ENCODE measurements at regions not wholly inside any gene's neighbourhood (a gene's known extent, or its start where the extent isn't known, plus 50 kb on each side); places are given as distances from the start of the nearest gene placed in this dataset.
"Not testable (repeated sequence)": the region's sequence is repeated elsewhere in the genome, so short reads cannot be mapped to it uniquely, and the experiment has no call there.

DNA sequence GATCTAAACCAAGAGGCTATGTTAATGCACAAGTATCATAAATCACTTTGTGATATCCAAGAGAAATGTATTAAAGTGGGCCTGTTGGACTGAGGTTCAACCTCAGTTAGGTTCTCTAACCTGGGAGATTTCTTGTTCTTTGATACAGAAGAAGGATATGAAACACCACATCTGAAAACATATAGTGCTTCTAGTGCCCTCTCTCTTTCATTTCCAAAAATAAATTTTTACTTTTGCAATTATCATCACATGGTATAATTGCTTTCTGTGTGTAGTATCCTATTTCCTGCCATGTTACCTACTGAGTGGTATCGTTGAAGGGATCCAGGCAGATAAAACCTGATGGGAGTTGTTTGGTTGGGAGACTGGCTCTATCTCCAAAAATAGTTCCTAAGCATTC lies 264.9 kb downstream of the CCER1 start:
- DNase-seq (ENCODE audit: low read depth), result no peak

DNA sequence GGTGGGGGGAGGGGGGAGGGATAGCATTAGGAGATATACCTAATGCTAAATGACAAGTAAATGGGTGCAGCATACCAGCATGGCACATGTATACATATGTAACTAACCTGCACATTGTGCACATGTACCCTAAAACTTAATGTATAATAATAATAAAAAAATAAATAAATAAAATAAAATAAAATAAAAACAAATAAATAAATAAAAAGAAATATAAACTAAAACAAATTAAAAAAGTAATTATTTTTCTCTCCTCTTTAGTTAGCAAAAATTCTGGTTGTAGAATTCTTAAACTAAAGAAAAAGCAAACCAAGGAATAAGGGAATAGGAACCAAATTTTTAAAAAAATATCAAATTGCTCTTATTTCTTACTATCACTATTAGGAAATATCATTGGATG lies 267.3 kb downstream of the CCER1 start:
- DNase-seq (ENCODE audit: low read depth), result not testable (repeated sequence)

DNA sequence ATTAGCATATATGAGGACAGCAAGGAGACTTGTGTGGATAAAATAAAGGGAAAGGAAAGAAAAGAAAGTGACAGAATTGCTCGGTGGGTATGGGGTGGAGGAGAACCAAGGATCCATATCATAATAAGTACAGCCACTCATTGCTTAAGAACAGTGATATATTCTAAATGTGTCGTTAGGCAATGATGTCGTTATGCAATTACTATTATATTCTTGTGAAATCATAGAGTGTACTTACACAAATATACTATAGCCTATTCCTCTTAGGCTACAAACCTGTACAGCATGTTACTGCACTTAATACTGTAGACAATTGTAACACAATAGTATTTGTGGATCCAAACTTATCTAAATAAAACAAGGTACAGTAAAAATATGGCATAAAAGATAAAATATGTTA lies 271.1 kb downstream of the CCER1 start:
- no peak for DNase-seq (ENCODE audit: low read depth)

DNA sequence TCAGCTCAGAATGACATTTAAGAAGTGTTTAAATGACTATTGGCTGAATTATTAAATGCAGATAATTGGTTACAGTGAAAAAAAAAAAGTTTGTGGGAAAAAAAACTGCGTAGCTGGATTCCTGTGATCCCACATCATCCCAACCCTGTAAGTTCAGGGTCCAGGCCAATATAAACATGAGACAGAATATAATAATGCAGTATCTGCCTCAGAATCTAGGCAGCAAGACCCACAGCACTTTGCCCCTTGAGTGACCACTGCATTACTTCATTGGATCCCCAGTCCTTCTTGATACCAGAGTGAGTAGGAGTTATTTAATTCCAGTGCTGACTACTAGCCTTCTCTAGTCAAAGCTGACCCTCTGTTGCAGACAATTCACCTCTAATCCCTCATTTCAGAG lies 272.6 kb downstream of the CCER1 start:
- DNase-seq (ENCODE audit: low read depth), result no peak

DNA sequence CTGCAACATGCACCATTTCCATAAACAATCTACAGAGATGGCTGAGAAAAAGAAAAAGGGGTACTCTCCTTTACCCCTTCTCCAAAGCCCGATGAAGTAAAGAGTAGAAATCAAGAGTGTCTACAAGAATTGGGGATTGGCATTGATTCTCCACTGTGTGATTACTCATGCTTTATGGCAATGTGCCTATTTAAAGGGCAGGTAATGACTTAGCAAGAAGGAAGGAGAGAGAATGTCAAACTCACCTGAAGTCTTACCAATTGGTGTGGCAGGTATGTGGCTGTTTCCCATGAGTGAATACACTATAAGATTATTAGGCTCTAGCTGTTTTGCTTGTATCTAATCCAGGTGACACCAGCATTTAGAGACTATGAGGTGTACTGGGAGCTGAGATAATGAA lies 275.3 kb downstream of the CCER1 start:
- no peak for DNase-seq (ENCODE audit: low read depth)

DNA sequence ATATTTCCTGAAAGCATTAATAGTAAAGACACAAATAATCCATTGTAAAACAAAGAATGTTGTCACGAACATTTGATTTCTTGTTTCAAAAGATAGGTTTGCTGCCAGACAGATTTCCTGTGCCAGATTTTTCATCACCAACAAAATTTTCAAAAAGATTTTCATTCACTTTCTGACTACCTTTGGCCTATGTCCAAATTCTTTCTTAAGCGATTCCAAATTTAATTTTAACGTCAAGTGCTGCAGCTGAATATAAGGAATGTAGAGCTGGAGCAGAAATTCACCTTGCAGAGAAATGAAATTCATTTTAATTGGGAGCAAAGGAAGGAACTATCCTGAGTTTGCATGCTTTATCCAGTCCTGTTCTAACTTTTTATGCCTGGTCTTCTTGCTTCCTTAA lies 277.4 kb downstream of the CCER1 start:
- DNase-seq (ENCODE audit: low read depth), result no peak

DNA sequence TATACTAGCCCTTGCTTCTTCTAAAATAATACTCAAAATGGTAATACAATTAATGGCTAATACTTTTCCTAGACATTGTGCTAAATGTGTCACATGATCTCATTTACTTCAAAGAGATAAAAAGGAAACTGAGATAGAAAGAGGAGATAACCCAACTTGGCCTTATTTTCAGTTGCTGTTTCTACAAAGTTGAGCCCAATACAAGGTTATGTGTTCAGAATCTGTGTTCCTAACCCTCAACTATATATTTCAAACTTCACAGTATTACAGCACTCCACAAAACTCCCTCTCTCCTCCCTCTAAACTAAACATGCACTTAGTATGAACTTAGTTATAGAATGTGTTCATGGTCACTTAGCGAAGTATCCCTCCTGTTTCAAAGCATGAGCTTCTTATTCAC lies 277.9 kb downstream of the CCER1 start:
- no peak for DNase-seq (ENCODE audit: low read depth)

DNA sequence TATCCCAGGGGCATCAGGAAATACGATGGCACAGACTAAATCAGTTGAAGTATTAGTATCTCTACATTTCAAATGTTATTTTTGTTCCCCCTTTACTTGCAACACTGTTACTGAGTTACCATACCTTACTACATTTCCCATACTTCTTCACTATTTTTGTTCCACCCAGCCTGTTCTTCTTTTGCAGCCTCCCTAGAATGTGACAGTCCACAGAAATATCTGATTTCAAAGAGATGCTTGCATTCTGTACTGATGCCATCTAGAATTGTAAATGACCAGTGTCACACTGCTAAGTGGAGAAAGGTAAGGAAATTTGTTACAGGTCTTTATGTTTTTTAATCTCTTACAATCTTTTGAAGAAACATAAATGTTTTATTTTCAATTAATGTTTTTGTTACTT lies 279.9 kb downstream of the CCER1 start:
- no peak for DNase-seq (ENCODE audit: low read depth)

DNA sequence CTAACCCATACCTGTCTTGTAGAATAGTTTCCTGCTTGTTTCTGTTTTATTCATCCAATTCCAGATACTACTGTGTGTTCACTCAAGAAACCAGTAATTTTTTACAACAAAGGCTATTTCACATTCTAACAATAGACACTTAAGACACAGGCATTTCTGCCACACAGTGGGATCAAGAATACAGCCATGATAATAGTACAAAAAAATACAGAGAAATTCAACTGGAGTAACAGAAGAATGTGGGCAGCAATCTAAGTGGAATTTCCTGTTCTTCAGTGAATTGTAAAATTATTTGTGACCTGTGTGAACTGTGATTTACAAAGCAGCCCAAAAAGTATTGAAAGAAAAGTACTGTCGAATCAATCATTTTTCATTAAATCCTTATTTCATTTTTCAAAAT lies 282.9 kb downstream of the CCER1 start:
- no peak for DNase-seq (ENCODE audit: low read depth)

DNA sequence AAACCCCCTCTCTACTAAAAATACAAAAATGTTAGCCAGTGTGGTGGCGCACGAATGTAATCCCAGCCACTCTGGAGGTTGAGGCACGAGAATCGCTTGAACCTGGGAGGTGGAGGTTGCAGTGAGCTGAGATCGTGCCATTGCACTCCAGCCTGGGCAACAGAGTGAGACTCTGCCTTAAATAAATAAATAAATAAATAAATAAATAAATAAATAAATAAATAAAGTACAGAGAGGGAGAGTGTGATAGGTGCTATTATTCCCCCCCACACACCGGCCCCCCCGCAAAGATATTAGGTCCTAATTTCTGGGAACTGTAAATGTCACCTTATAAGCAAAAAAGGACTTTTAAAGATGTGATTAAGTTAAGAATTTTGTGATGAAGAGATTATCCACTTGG lies 291.0 kb downstream of the CCER1 start:
- not testable (repeated sequence) for DNase-seq (ENCODE audit: low read depth)

DNA sequence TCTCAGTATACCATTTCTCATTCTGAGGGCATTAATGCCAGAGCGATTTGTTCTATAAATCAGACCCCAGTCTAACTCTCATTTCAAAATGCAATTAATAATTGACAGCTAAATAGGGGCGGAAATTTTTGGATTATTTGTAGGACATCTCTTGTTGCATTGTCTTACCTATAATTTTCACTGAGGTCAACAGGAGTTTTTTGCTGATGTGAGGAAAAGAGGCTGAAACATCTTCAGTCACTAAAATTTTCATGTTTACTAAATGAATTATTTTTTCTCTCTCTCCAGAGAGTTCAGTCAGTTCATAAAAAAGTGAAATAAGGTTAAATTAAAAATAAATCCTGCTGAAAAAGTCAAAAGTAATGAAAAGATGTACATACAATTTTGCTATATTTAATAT lies 295.9 kb downstream of the CCER1 start:
- DNase-seq (ENCODE audit: low read depth), result no peak

DNA sequence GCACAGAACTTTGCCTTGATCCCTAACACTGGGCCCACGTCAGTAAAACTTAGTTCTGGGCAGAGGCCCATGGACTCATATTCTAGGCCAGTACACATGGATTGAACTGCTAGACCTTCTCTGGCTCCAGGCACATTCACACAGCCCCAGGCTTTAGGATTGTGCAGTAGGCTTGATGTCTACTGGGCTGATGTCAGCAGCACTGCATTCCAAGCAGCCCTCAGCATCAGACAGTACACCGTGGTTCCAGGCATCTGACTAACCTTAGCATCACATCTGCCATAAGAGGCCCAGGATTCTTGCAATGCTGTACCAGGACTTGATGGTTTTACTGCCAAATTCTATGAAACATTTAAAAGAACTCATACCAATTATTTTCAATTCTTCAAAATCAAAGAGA lies 301.9 kb downstream of the CCER1 start:
- DNase-seq (ENCODE audit: low read depth), result no peak

DNA sequence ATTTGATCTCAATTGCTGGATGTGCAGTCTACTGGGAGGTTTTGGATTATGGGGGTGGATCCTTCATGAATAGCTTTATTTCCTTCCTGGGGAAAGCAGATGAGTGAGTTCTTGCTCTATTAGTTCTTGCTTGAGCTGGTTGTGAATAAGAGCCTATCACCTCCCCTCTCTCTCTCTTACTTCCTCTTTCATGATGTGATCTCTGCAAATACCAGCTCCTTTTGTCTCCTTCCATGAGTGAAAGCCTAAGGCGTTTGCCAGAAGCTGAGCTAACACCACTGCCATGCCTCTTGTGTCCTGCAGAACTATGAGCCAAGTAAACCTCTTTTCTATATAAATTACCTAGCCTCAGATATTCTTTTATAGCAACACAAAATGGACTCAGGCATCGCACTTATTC lies 302.7 kb downstream of the CCER1 start:
- no peak for DNase-seq (ENCODE audit: low read depth)

DNA sequence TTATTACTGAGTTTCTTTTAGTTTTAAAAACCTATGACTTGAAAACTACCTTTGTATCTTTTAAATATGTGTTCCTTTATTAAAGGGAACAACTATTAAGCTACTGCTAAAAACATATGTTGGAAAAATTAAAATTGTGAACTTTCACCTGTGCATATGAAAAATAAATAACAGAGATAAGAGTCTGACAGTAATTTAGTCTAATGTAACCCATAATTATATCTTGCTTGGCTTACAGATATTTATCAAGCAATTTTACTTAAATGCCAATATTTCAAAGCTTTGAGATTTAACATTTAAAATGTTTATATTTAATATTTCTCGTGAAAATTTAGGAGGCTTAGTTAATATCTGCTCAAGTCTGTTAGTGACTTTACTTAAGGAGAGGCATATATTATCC lies 309.8 kb downstream of the CCER1 start:
- no peak for DNase-seq (ENCODE audit: low read depth)

DNA sequence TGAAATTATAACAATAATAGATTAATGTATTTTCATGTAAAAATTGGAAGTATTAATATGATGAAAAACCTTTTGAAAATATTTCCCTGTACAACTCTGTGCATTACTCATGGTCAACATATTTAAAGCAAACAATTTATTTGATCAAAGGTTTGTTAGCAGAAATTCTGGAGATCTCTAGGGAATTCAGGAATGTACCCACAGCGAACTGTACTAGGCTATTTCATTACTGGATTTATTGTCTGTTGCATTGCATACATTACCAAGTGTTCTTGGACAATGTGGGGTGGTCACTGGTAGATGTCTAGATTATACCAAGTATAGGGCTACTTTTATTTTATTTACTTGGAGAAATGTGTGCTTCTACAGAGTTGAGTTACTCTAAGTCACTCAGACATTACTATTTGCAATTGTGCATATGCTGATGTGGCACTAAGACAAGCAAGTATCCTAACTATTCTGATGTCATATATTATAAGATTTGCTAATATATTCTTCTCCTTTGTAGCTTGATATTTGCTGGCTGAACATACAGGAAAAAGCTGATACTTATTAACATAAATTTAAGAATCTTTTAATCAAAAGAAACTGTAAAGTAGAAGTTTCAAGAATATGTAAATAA lies 323.3 kb downstream of the CCER1 start:
- DNase-seq (ENCODE audit: low read depth), result no peak

DNA sequence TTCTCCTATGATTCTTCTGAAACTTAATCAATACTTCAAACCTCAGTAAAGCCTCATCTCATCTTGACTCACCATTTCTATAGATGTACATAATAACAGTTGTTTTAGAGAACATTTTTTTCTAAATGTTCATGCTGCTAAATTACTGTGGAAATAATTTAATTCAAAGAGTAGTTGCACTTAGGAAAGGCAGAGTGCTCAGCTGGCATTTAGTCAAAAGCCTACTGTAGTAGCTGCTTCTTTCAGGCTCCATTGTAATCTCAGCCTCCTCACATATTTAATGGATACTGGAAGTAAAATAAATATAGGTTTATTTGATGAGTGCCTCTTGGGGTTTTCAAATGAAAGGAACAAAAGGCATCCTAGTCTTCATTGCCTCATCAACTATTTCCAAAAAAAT lies 325.0 kb downstream of the CCER1 start:
- no peak for DNase-seq (ENCODE audit: low read depth)

DNA sequence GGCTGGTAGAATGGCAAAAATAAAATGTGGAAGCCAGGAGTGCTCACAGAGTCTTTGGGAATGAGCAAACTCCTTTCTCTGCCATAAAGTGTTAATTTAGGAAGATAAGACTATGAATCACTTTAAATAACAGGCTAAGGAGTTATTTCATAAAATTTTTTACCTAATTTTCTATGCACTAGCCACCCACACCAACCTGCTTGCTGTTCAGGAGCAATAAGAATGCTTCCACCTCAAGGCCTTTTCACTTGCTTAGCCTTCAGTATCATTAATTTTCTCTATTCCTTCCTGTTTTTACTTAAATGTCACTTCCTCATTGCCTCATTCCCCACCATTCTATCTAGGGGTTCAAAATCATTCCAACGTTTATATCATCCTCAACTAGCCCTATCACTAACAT lies 326.8 kb downstream of the CCER1 start:
- no peak for DNase-seq (ENCODE audit: low read depth)

DNA sequence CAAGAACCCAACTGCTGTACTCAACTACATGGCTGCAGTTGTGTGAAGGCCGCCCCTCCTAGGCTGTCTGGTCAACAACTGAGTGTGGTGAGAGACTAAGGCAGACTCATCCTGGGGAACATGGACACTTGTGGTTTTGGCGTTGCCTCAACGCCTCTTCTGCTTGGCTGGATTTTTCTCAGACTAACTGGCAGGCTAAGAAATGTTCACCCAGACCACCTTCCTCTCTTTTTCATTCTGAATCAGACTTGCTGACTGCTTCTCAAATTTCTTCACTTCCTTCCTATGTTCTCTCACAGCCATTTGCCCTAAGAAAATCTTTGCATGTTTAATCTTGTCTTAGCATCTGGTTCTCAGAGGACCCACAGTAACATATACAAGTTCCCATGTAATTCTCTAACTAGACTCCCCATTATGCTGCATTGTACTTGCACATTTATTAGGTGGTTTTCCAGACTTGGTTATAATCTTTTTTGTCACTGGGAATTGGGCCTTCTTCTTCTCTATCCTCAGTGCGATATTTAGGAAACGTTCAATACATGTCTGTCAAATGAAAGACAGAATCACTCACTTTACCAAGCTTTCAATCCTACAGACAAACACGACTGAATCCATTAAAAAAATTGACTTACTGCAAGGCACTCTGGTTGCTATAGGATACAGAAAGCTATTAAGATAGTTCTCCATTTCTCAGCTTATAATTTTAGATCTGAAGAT lies 327.6 kb downstream of the CCER1 start:
- no peak for DNase-seq (ENCODE audit: low read depth)

DNA sequence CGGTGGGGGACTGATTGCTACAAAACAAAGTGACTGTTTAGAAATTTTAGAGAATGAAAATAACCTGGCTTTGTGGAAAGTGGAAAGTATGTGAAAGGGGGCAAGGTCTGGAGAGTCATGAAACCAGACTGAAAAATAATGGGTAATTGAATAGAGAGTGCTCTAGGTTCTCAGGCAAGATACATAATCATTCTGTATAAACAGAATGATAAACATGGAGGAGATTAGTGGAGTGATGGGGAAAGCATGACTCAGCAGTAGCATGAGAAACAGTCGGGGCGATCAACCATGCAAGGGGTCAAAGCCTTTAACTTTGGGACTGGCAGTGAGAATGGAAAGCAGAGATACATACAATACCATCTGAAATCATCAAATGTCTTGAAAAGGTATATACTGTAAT lies 332.5 kb downstream of the CCER1 start:
- no peak for DNase-seq (ENCODE audit: low read depth)

DNA sequence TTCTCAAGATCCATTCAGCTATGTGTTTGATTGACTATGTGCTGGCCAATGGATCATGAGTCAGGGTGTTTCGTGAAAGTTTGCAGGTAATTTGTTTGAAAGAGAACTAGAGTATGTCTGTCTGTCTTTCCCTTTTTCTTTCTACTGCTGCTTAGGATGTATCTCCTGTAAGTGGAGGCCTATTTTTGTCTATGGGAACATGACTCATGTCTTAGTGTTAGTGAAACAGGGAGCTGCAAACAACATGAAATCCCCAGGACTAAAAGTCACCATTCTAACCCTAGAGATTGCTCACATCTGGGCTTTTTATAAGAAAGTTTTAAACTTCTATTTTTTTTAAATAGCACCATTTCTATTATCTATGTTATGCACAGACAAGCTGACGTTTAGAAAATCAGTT lies 333.0 kb downstream of the CCER1 start:
- DNase-seq (ENCODE audit: low read depth), result no peak

DNA sequence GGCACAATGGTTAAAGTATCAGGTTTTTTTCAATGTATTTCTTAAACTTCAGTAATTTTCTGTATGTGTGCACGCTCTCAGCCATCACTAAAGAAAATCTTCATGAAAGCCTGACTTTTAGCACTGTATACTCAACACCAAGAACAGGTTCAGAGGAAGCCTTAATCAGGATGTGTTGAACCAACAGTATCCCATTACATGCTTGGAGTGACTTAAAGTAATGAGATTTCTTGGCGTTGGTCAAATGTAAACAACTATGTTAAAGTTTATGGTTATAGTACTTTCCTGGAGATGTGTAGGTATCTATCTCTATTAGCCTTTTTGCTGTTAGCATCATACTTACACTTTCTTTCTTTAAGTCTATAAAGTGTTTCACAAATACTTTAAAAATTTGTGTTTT lies 335.0 kb downstream of the CCER1 start:
- no peak for DNase-seq (ENCODE audit: low read depth)

DNA sequence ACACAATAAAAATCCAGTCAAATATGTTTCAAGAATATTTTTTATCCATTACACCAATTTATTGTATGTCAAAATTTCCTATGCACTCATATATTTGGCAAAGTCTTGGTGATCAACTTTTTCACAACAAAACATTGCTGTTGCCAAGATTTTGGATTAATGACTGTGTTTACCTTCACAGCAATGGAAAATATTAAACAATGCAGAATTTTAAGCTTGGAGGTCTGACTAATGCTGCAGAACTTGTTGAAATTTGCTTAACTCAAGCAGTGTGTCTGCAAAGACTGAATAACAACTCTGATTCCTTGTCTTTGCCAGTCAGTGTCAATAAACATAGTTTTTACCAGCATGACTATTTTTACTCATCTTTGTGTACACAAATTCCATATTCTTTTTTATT lies 336.4 kb downstream of the CCER1 start:
- no peak for DNase-seq (ENCODE audit: low read depth)

DNA sequence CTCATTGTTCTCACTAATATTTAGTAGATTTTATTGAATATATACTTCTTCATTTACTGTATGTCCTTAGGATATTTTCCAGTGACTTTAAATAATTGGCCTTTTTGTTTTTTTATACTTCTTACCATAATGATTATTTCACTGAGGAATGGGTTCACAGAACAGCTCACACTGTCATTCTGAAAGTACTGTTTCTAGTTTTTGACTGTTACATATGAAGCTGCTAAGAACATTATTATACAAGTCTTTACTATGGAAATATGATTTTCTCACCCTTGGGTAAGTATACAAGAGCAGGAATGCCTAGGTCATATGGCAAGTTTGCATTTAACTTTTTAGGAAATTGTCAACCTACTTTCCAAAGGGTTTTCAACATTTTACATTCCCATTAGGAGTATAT lies 343.1 kb downstream of the CCER1 start:
- DNase-seq (ENCODE audit: low read depth), result no peak

DNA sequence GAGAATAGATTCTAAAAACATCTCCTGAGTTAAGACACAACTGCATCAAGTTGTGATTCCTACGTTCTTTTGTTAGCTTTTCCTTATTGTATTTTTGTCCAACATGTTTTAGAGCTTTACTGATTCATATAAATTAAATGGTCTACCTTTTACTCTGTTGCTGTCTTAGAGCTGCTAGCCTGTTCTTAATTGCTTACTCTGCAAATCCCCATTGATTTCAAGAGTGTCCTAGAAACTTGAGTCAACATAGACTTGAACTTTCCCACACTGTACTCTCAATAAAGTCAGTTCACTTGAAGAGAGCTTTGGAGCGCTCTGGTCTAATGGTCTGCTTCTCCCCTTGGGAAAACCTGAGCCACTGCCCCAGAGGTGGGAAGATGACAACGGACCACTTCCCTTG lies 343.9 kb downstream of the CCER1 start:
- no peak for DNase-seq (ENCODE audit: low read depth)
